Loucy (cell line): ENCODE measurements at regions not wholly inside any gene's neighbourhood (a gene's known extent, or its start where the extent isn't known, plus 50 kb on each side); places are given as distances from the start of the nearest gene placed in this dataset.

ENCODE experiments used
- H2AFZ ChIP-seq: fragments of 200-600 bp; sonication (generic); 2 replicates; pipeline ENCODE4 v1.6.0; 2016; ENCODE audit warnings: antibody characterized with exemption, mild to moderate bottlenecking, low read length, moderate library complexity
- H3F3A ChIP-seq: fragments of 200-600 bp; 2 replicates; pipeline ENCODE4 v1.6.0; 2016; ENCODE audit warnings: antibody characterized with exemption, low read depth, mild to moderate bottlenecking
- H3K27me3 ChIP-seq: fragments of 200-600 bp; sonication (generic); 2 replicates; pipeline ENCODE4 v1.6.1; 2014; ENCODE audit warnings: low read length, mild to moderate bottlenecking; ENCODE audit not compliant: insufficient read depth, poor library complexity, severe bottlenecking
- H3K36me3 ChIP-seq: fragments of 200-600 bp; sonication (generic); 2 replicates; pipeline ENCODE4 v1.6.1; 2016; ENCODE audit warnings: low read length; ENCODE audit not compliant: insufficient read depth
- H3K4me1 ChIP-seq: fragments of 200-600 bp; sonication (generic); 2 replicates; pipeline ENCODE4 v1.5.1; 2014; ENCODE audit warnings: low read length, mild to moderate bottlenecking; ENCODE audit not compliant: insufficient read depth, poor library complexity, severe bottlenecking
- H3K4me2 ChIP-seq: fragments of 200-600 bp; sonication (generic); 2 replicates; pipeline ENCODE4 v1.6.0; 2014; ENCODE audit warnings: antibody characterized with exemption, low read length, low read depth, mild to moderate bottlenecking; ENCODE audit not compliant: poor library complexity, severe bottlenecking
- H3K4me3 ChIP-seq: fragments of 200-600 bp; sonication (generic); 2 replicates; pipeline ENCODE4 v1.5.1; 2014; ENCODE audit warnings: low read length, mild to moderate bottlenecking, mixed read lengths; ENCODE audit not compliant: poor library complexity, severe bottlenecking
- H3K79me2 ChIP-seq: fragments of 200-600 bp; sonication (generic); 2 replicates; pipeline ENCODE4 v1.6.1; 2014; ENCODE audit warnings: low read length; ENCODE audit not compliant: insufficient read depth
- H3K9ac ChIP-seq: fragments of 200-600 bp; sonication (generic); 2 replicates; pipeline ENCODE4 v1.6.0; 2014; ENCODE audit warnings: mild to moderate bottlenecking, low read depth, low read length, moderate library complexity; ENCODE audit not compliant: poor library complexity, severe bottlenecking
- H3K9me2 ChIP-seq: fragments of 200-600 bp; sonication (generic); replicated peaks from 2 replicates; pipeline ENCODE4 v1.6.1; 2016; ENCODE audit warnings: low read depth, low read length, mixed read lengths
- H3K9me3 ChIP-seq: fragments of 200-600 bp; sonication (generic); 2 replicates; pipeline ENCODE4 v1.6.1; 2014; ENCODE audit warnings: mild to moderate bottlenecking, antibody characterized with exemption, low read length, low read depth; ENCODE audit not compliant: insufficient read depth
- H4K20me1 ChIP-seq: fragments of 200-600 bp; sonication (generic); 2 replicates; pipeline ENCODE4 v1.6.0; 2014; ENCODE audit warnings: antibody characterized with exemption, low read length, mild to moderate bottlenecking; ENCODE audit not compliant: insufficient read depth, poor library complexity, severe bottlenecking
- EZH2phosphoT487 ChIP-seq: fragments of 200-600 bp; IDR thresholded peaks from 2 replicates; pipeline ENCODE4 v1.6.1; 2018; ENCODE audit warnings: antibody characterized with exemption, mild to moderate bottlenecking, moderate library complexity, borderline replicate concordance
- TF ChIP-seq, protein P1 (sequence below): fragments of 200-600 bp; sonication (generic); conservative IDR thresholded peaks from 2 replicates; pipeline ENCODE4 v1.5.1; 2014; ENCODE audit warnings: mild to moderate bottlenecking, antibody characterized with exemption, low read length

DNA sequence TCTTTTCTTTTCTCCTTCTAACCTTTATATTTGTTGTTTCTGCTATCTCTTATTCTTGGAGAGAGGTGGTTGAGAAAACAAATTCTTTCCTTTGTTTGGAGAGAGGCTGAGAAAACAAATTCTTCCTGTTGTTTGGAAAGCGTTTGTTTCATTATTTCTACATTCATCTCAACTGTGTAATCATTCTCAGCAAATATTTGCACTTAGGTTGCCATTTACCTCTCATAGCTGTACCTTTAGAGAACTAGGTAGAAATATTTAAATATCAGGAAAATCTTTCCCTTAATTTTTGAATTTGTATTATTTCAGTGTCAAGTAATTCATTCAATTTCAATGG lies 1824.4 kb upstream of the CDH9 start:
- Histone ChIP-seq H3F3A (no peaks in the 10 kb centered on the region), H3K9me3 (no peaks in the 10 kb centered on the region), H3K4me3 (no peak overlapping the region), H2AFZ (no peak overlapping the region), H3K36me3 (no peaks in the 10 kb centered on the region), H3K4me1 (no peaks in the 10 kb centered on the region), H3K4me2 (no peak overlapping the region), H3K27me3 (no peaks in the 10 kb centered on the region), H3K9ac (no peak overlapping the region), H3K9me2 (no peaks in the 10 kb centered on the region), H4K20me1 (no peaks in the 10 kb centered on the region), H3K79me2 (no peaks in the 10 kb centered on the region)
- TF ChIP-seq EZH2phosphoT487: no peak
- TF ChIP-seq, protein P1, sequence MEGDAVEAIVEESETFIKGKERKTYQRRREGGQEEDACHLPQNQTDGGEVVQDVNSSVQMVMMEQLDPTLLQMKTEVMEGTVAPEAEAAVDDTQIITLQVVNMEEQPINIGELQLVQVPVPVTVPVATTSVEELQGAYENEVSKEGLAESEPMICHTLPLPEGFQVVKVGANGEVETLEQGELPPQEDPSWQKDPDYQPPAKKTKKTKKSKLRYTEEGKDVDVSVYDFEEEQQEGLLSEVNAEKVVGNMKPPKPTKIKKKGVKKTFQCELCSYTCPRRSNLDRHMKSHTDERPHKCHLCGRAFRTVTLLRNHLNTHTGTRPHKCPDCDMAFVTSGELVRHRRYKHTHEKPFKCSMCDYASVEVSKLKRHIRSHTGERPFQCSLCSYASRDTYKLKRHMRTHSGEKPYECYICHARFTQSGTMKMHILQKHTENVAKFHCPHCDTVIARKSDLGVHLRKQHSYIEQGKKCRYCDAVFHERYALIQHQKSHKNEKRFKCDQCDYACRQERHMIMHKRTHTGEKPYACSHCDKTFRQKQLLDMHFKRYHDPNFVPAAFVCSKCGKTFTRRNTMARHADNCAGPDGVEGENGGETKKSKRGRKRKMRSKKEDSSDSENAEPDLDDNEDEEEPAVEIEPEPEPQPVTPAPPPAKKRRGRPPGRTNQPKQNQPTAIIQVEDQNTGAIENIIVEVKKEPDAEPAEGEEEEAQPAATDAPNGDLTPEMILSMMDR: no peak

DNA sequence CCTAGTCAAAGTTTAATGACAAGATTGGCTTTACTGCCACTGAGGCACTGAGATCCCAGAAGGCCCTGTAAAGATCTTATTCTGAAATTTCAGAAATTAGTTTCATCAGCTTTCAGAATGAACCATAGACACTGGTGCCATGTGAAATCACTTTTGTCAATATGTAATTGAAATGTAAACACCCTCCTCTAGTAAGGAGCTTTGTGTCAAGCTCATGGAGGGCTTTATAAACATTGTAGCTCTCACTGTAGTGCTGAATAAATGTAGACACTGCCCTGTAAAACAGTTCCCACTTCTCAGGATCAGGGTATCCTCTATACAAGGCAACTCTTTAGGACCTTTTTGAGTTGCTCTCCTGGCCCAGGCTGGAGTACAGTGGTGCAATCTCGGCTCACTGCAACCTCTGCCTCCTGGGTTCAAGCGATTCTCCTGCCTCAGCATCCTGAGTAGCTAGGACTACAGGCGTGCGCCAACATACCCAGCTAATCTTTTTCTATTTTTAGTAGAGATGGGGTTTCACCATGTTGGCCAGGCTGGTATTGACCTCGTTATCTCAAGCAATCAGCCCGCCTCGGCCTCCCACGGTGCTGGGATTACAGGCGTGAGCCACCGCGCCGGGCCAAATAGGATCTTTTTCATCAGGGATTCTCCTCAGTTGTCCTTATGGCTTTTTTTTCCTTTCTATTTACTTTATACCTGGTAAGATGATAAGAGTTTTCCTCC lies 1823.9 kb upstream of the CDH9 start:
- H3K9ac ChIP-seq: no peak overlapping the region
- H3K79me2 ChIP-seq: no peaks in the 10 kb centered on the region
- no peaks in the 10 kb centered on the region for H3K9me2 ChIP-seq
- no peak for TF ChIP-seq EZH2phosphoT487
- TF ChIP-seq, protein P1: no peak
- no peaks in the 10 kb centered on the region for H4K20me1 ChIP-seq
- H3F3A ChIP-seq: no peaks in the 10 kb centered on the region
- no peaks in the 10 kb centered on the region for H3K36me3 ChIP-seq
- no peak overlapping the region for H2AFZ ChIP-seq
- no peaks in the 10 kb centered on the region for H3K9me3 ChIP-seq
- H3K27me3 ChIP-seq: no peaks in the 10 kb centered on the region
- H3K4me1 ChIP-seq: no peaks in the 10 kb centered on the region
- H3K4me3 ChIP-seq: no peak overlapping the region
- no peak overlapping the region for H3K4me2 ChIP-seq

DNA sequence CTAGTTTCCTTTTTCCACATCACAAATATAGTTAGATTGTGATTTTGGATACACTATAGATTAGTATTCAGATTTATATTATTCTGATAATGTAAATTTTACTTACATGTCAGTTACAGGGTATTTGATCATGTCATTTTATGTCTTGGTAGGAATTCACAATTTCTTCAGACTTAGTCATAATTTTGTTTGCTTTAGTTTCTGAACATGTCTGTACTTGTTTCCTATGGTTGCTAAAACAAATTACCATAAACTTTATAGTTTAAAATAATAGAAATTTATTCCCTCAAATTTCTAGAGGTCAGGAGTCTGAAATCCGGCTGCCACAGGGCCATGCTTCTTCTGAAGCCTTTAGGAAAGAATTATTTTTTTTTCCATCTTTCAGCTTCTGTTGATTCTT lies 1817.2 kb upstream of the CDH9 start:
- H2AFZ ChIP-seq: no peak overlapping the region
- no peaks in the 10 kb centered on the region for H3F3A ChIP-seq
- H3K9me3 ChIP-seq: no peaks in the 10 kb centered on the region
- no peaks in the 10 kb centered on the region for H4K20me1 ChIP-seq
- no peaks in the 10 kb centered on the region for H3K79me2 ChIP-seq
- H3K9ac ChIP-seq: no peak overlapping the region
- no peaks in the 10 kb centered on the region for H3K9me2 ChIP-seq
- no peak overlapping the region for H3K4me3 ChIP-seq
- TF ChIP-seq, protein P1: no peak
- no peak for TF ChIP-seq EZH2phosphoT487
- no peaks in the 10 kb centered on the region for H3K36me3 ChIP-seq
- H3K4me2 ChIP-seq: no peak overlapping the region
- H3K4me1 ChIP-seq: no peaks in the 10 kb centered on the region
- no peaks in the 10 kb centered on the region for H3K27me3 ChIP-seq
